PC-3 (cell line): ENCODE measurements at regions not wholly inside any gene's neighbourhood (a gene's known extent, or its start where the extent isn't known, plus 50 kb on each side); places are given as distances from the start of the nearest gene placed in this dataset.

ENCODE experiments used
- ATAC-seq: fragments of 200-7000 bp; cut with Tn5 transposase; 2 replicates; pipeline ENCODE4 v1.9.1; 2020; ENCODE audit warnings: mild to moderate bottlenecking, moderate library complexity
- BruUV-seq: library from RNA; stranded (reverse); fragments of 400-500 nt; replicated peaks from 2 replicates; lab custom pipeline; 2021; lab: Mats Ljungman, UMichigan
- CTCF ChIA-PET: fragments of 300-600 bp; sonication (Branson Sonifier 250); formaldehyde crosslinking; loops from one replicate; lab custom pipeline; 2022; ENCODE audit warnings: antibody characterized with exemption; lab: Charles Lee
- POLR2A ChIA-PET: fragments of 300-600 bp; sonication (Branson Sonifier 250); formaldehyde crosslinking; loops from one replicate; lab custom pipeline; 2022; ENCODE audit warnings: antibody characterized with exemption; ENCODE audit not compliant: unreplicated experiment; lab: Charles Lee
- DNase-seq: peaks from one replicate; pipeline ENCODE4 v3.0.0-alpha.2; 2015
- H2AFZ ChIP-seq: fragments of 300-600 bp; sonication (generic); 2 replicates; pipeline ENCODE4 v1.6.0; 2016; ENCODE audit warnings: antibody characterized with exemption, low read length
- H3F3A ChIP-seq: fragments of 300-600 bp; sonication (generic); one replicate; pipeline ENCODE4 v1.6.0; 2017; ENCODE audit warnings: antibody characterized with exemption, low read length, control low read depth, mild to moderate bottlenecking; ENCODE audit not compliant: unreplicated experiment
- H3K27ac ChIP-seq: fragments of 300-600 bp; sonication (generic); 2 replicates; pipeline ENCODE4 v1.5.1; 2016; ENCODE audit warnings: mild to moderate bottlenecking, low read length
- H3K27me3 ChIP-seq: fragments of 300-600 bp; sonication (generic); 2 replicates; pipeline ENCODE4 v1.6.1; 2016; ENCODE audit warnings: low read length, mixed read lengths
- H3K36me3 ChIP-seq: fragments of 300-600 bp; sonication (generic); 2 replicates; pipeline ENCODE4 v1.6.1; 2016; ENCODE audit warnings: low read depth, mixed run types, low read length, mixed read lengths
- H3K4me1 ChIP-seq: fragments of 300-600 bp; sonication (generic); 2 replicates; pipeline ENCODE4 v1.5.1; 2016; ENCODE audit warnings: low read length; ENCODE audit not compliant: insufficient read depth
- H3K4me2 ChIP-seq: fragments of 300-600 bp; sonication (generic); 2 replicates; pipeline ENCODE4 v1.6.0; 2016; ENCODE audit warnings: low read length
- H3K4me3 ChIP-seq: fragments of 300-600 bp; sonication (generic); 2 replicates; pipeline ENCODE4 v1.5.1; 2016; ENCODE audit warnings: mild to moderate bottlenecking, low read length, mixed read lengths
- H3K79me2 ChIP-seq: fragments of 300-600 bp; sonication (generic); 2 replicates; pipeline ENCODE4 v1.6.1; 2017; ENCODE audit warnings: low read length, mixed read lengths
- H3K9ac ChIP-seq: fragments of 300-600 bp; sonication (generic); 2 replicates; pipeline ENCODE4 v1.6.0; 2016; ENCODE audit warnings: mild to moderate bottlenecking, low read length
- H3K9me2 ChIP-seq: fragments of 300-600 bp; sonication (generic); replicated peaks from 2 replicates; pipeline ENCODE4 v1.6.1; 2016; ENCODE audit warnings: mixed run types, low read length, mixed read lengths
- H3K9me3 ChIP-seq: fragments of 300-600 bp; sonication (generic); 2 replicates; pipeline ENCODE4 v1.6.1; 2016; ENCODE audit warnings: low read length, mixed read lengths
- H4K20me1 ChIP-seq: fragments of 300-600 bp; sonication (generic); 2 replicates; pipeline ENCODE4 v1.6.1; 2016; ENCODE audit warnings: low read length, mixed read lengths
- CTCF ChIP-seq: fragments of 300-600 bp; sonication (generic); conservative IDR thresholded peaks from 2 replicates; pipeline ENCODE4 v1.5.1; 2017; ENCODE audit warnings: antibody characterized with exemption, low read depth, mild to moderate bottlenecking, low read length
- EZH2 ChIP-seq: fragments of 300-600 bp; sonication (generic); IDR thresholded peaks from one replicate; pipeline ENCODE4 v1.6.1; 2017; ENCODE audit warnings: antibody characterized with exemption, mild to moderate bottlenecking, low read length; ENCODE audit not compliant: unreplicated experiment
- EZH2phosphoT487 ChIP-seq: fragments of 300-600 bp; sonication (generic); IDR thresholded peaks from 2 replicates; pipeline ENCODE4 v1.6.1; 2018; ENCODE audit warnings: mild to moderate bottlenecking, antibody characterized with exemption, low read length, borderline replicate concordance
- intact Hi-C: fragments of 100-400 bp; cut with micrococcal nuclease; formaldehyde crosslinking; loops from 2 replicates; pipeline ENCODE4 v1.9.0; 2023

- no peak overlapping the region for H3K4me2 ChIP-seq
- no peaks in the 10 kb centered on the region for H3F3A ChIP-seq
- H4K20me1 ChIP-seq = no peaks in the 10 kb centered on the region
- DNase-seq = no peak
- ATAC-seq = no peak
- H3K9me2 ChIP-seq = no peaks in the 10 kb centered on the region
- H2AFZ ChIP-seq = no peak overlapping the region
- H3K9me3 ChIP-seq = no peaks in the 10 kb centered on the region
- H3K4me3 ChIP-seq = no peak overlapping the region
- intact Hi-C loops = no loop called here
- no peaks in the 10 kb centered on the region for H3K4me1 ChIP-seq
- no peaks in the 10 kb centered on the region for H3K27me3 ChIP-seq
- no peaks in the 10 kb centered on the region for H3K36me3 ChIP-seq
- no peak overlapping the region for H3K27ac ChIP-seq
- no peak for TF ChIP-seq EZH2
- no peak for TF ChIP-seq EZH2phosphoT487
- TF ChIP-seq CTCF = no peak
- no peak overlapping the region for H3K9ac ChIP-seq
- H3K79me2 ChIP-seq = no peaks in the 10 kb centered on the region
- no TSS peak for BruUV-seq
- CTCF ChIA-PET = no interaction called here
- POLR2A ChIA-PET = no interaction called here
Observed at GRCh38 chr16:26605626-26606271, 461.0 kb upstream of the C16orf82 start.

DNA sequence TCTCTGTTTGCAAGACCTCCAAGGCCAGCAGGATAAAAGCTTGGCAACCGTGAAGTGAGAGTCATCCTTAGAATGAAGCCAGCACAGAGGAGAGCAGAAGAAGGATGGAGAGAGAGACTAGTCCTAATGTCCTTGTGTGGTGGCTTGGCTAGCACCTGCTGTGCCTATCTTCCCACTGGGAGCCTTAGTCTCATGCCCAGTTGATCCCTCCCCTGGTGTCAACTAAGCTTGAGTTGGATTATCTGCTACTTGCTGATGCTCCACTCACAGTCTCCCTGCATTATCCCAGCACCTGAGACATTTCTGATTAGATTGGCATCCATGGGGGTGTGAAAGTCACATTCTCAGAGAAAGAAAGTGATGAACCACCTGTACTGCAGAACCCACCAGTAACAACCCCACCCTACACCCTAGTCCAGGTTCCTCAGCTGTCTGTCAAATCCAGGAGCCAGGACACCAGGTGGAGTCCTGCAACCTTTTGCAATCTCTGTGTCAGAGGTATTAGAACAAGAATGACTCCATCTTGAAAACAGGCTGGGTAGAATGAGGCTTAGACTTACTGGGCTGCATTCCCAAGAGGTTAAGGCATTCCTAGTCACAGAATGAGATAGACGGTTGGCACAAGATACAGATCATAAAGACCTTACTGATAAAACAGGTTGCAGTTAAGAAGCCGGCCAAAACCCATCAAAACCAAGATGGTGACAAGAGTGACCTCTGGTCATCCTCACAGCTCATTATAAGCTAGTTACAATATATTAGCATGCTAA is 460.2 kb upstream of the C16orf82 start:
- no peaks in the 10 kb centered on the region for H3K79me2 ChIP-seq
- TF ChIP-seq EZH2 (no peak), CTCF (no peak), EZH2phosphoT487 (no peak)

More for the DNA sequence above, 460.2 kb upstream of the C16orf82 start:
- intact Hi-C loops = no loop called here
- H3K27ac ChIP-seq = no peak overlapping the region
- ChIA-PET CTCF (no interaction called here), POLR2A (no interaction called here)
- no peaks in the 10 kb centered on the region for H3K9me2 ChIP-seq
- no peaks in the 10 kb centered on the region for H3F3A ChIP-seq
- no peaks in the 10 kb centered on the region for H3K36me3 ChIP-seq
- H3K4me3 ChIP-seq = no peak overlapping the region
- no peaks in the 10 kb centered on the region for H4K20me1 ChIP-seq
- no peak overlapping the region for H2AFZ ChIP-seq
- no peak overlapping the region for H3K4me2 ChIP-seq
- no peaks in the 10 kb centered on the region for H3K9me3 ChIP-seq
- H3K4me1 ChIP-seq = no peaks in the 10 kb centered on the region
- no peak for ATAC-seq
- no peak overlapping the region for H3K9ac ChIP-seq
- no peaks in the 10 kb centered on the region for H3K27me3 ChIP-seq
- BruUV-seq = no TSS peak
- DNase-seq = no peak
